ENCODE measurements at regions not wholly inside any gene's neighbourhood (a gene's known extent, or its start where the extent isn't known, plus 50 kb on each side); places are given as distances from the start of the nearest gene placed in this dataset.

DNA sequence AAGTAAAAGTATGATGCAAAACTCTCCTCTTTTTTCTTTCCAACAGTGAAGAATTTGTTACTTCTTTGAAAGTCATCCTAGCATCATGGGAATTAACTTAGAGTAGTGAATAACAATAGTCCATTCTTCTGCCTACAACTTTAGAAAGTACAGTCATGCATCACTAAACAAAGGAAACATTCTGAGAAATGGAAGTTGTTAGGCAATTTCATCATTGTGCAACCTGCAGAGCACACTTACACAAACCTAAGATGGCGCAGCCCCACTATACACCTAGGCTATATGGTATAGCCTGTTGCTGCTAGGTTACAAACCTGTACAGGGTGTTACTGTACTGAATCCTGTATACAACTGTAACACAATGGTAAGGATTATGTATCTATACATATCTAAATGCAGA lies 1209.3 kb upstream of the C9orf72 start:
- Histone ChIP-seq H3K4me2 (ENCODE audit: low read length) (no peak overlapping the region), H2AFZ (ENCODE audit: low read length) (no peak overlapping the region), H4K20me1 (ENCODE audit: insufficient read depth, low read length) (no peaks in the 10 kb centered on the region), H3K36me3 (ENCODE audit: insufficient read depth, low read length) (no peaks in the 10 kb centered on the region), H3F3A (ENCODE audit: insufficient read depth, low read length) (no peaks in the 10 kb centered on the region), H3K9me2 (ENCODE audit: low read depth, low read length) (no peaks in the 10 kb centered on the region), H3K9ac (ENCODE audit: low read length) (no peak overlapping the region), H3K27me3 (ENCODE audit: insufficient read depth, low read length) (no peaks in the 10 kb centered on the region), H3K4me3 (ENCODE audit: low read depth, low read length, poor library complexity, severe bottlenecking) (no peak overlapping the region), H3K9me3 (ENCODE audit: low read length) (no peaks in the 10 kb centered on the region), H3K4me1 (ENCODE audit: insufficient read depth, low read length, severe bottlenecking) (no peaks in the 10 kb centered on the region), H3K27ac (ENCODE audit: low read depth, low read length, poor library complexity, severe bottlenecking) (no peak overlapping the region), H3K79me2 (ENCODE audit: insufficient read depth, low read length) (no peaks in the 10 kb centered on the region)
- TF ChIP-seq CTCF (IDR thresholded peaks at IDR 0.05; ENCODE audit: low read length) = no peak
- TF ChIP-seq EZH2 (IDR thresholded peaks at IDR 0.05; ENCODE audit: borderline replicate concordance, low read length) = no peak

DNA sequence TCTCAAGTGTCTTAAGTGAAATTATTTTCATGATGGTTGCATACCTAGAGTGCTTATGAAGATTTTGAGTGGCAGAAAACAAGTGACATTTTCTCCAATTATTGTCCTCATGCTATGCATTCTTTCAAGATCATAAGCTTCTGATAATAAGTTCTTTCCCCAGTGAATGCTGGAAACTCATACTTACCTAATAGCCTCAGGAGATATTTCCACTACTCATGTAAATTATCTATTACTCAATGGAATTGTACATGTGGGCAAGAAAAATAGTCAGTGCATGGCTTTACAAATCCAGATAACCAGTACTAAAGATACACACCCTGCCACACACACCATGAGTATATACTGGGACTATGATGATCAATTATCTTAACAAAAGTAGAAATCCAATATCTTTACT lies 1219.4 kb upstream of the C9orf72 start:
- H3K36me3 ChIP-seq (ENCODE audit: insufficient read depth, low read length) = no peaks in the 10 kb centered on the region
- no peaks in the 10 kb centered on the region for H3K9me3 ChIP-seq (ENCODE audit: low read length)
- no peak overlapping the region for H3K9ac ChIP-seq (ENCODE audit: low read length)
- no peak overlapping the region for H2AFZ ChIP-seq (ENCODE audit: low read length)
- H4K20me1 ChIP-seq (ENCODE audit: insufficient read depth, low read length) = no peaks in the 10 kb centered on the region
- H3K9me2 ChIP-seq (ENCODE audit: low read depth, low read length) = no peaks in the 10 kb centered on the region
- H3K4me2 ChIP-seq (ENCODE audit: low read length) = no peak overlapping the region
- H3K4me1 ChIP-seq (ENCODE audit: insufficient read depth, low read length, severe bottlenecking) = no peaks in the 10 kb centered on the region
- no peaks in the 10 kb centered on the region for H3K27me3 ChIP-seq (ENCODE audit: insufficient read depth, low read length)
- no peak for TF ChIP-seq EZH2 (IDR thresholded peaks at IDR 0.05; ENCODE audit: borderline replicate concordance, low read length)
- TF ChIP-seq CTCF (IDR thresholded peaks at IDR 0.05; ENCODE audit: low read length) = no peak
- no peaks in the 10 kb centered on the region for H3K79me2 ChIP-seq (ENCODE audit: insufficient read depth, low read length)
- no peak overlapping the region for H3K4me3 ChIP-seq (ENCODE audit: low read depth, low read length, poor library complexity, severe bottlenecking)
- H3K27ac ChIP-seq (ENCODE audit: low read depth, low read length, poor library complexity, severe bottlenecking) = no peak overlapping the region
- H3F3A ChIP-seq (ENCODE audit: insufficient read depth, low read length) = no peaks in the 10 kb centered on the region

DNA sequence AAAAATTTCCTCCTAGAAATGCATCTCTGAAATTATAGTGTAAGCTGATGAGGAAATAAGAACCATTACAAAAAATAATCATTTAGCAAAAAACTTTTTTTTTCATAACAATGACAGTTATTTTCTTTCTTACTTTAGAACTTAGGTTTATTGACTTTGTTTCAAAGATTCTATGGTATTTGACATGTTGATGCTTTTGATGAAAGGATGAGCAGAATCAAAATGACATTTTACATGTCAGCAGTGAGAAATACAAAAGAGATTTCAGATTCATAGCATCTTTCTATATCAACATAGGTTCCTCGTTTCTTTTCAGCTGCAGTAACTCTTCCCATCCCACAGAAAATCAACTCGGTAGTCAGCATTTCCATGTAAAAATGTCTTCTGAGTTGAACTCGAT lies 1226.6 kb upstream of the C9orf72 start:
- no peaks in the 10 kb centered on the region for H3F3A ChIP-seq (ENCODE audit: insufficient read depth, low read length)
- H4K20me1 ChIP-seq (ENCODE audit: insufficient read depth, low read length) = no peaks in the 10 kb centered on the region
- no peak overlapping the region for H3K4me3 ChIP-seq (ENCODE audit: low read depth, low read length, poor library complexity, severe bottlenecking)
- H3K27ac ChIP-seq (ENCODE audit: low read depth, low read length, poor library complexity, severe bottlenecking) = no peak overlapping the region
- no peak overlapping the region for H3K9ac ChIP-seq (ENCODE audit: low read length)
- no peak overlapping the region for H2AFZ ChIP-seq (ENCODE audit: low read length)
- H3K9me3 ChIP-seq (ENCODE audit: low read length) = no peaks in the 10 kb centered on the region
- TF ChIP-seq EZH2 (IDR thresholded peaks at IDR 0.05; ENCODE audit: borderline replicate concordance, low read length) (no peak), CTCF (IDR thresholded peaks at IDR 0.05; ENCODE audit: low read length) (no peak)
- no peaks in the 10 kb centered on the region for H3K9me2 ChIP-seq (ENCODE audit: low read depth, low read length)
- H3K4me1 ChIP-seq (ENCODE audit: insufficient read depth, low read length, severe bottlenecking) = peaks cover 6% of the 10 kb centered on the region
- no peaks in the 10 kb centered on the region for H3K36me3 ChIP-seq (ENCODE audit: insufficient read depth, low read length)
- no peak overlapping the region for H3K4me2 ChIP-seq (ENCODE audit: low read length)
- no peaks in the 10 kb centered on the region for H3K79me2 ChIP-seq (ENCODE audit: insufficient read depth, low read length)
- H3K27me3 ChIP-seq (ENCODE audit: insufficient read depth, low read length) = no peaks in the 10 kb centered on the region
